DND-41 (cell line): ENCODE measurements at regions not wholly inside any gene's neighbourhood (a gene's known extent, or its start where the extent isn't known, plus 50 kb on each side); places are given as distances from the start of the nearest gene placed in this dataset.

Experiments used
- ATAC-seq: fragments of 200-7000 bp; cut with Tn5 transposase; 3 replicates; pipeline ENCODE4 v1.9.1; 2021; ENCODE audit warnings: low read depth; ENCODE audit not compliant: insufficient read depth
- DNase-seq: peaks from one replicate; pipeline ENCODE4 v3.0.0-alpha.2; 2020
- H2AFZ ChIP-seq: 2 replicates; pipeline ENCODE4 v1.6.0; 2012; ENCODE audit warnings: low read depth, low read length
- H3K27ac ChIP-seq: 2 replicates; pipeline ENCODE4 v1.5.1; 2012; ENCODE audit warnings: low read length, inconsistent platforms
- H3K27me3 ChIP-seq: fragments of 200-600 bp; sonication (generic); 2 replicates; pipeline ENCODE4 v1.6.0; 2012; ENCODE audit warnings: low read length, mild to moderate bottlenecking, inconsistent platforms; ENCODE audit not compliant: insufficient read depth, poor library complexity
- H3K36me3 ChIP-seq: 2 replicates; pipeline ENCODE4 v1.5.1; 2012; ENCODE audit warnings: low read length, inconsistent platforms; ENCODE audit not compliant: insufficient read depth
- H3K4me1 ChIP-seq: 2 replicates; pipeline ENCODE4 v1.5.1; 2012; ENCODE audit warnings: mild to moderate bottlenecking, low read length; ENCODE audit not compliant: insufficient read depth
- H3K4me2 ChIP-seq: 2 replicates; pipeline ENCODE4 v1.6.0; 2012; ENCODE audit warnings: mild to moderate bottlenecking, moderate library complexity, low read length, inconsistent platforms; ENCODE audit not compliant: insufficient read depth
- H3K4me3 ChIP-seq, 2 experiments: fragments of 200-600 bp in 1 of 2; shearing (Covaris generic) in 1 of 2; 2 replicates each; pipeline ENCODE4 v1.5.1; 2012 to 2016; ENCODE audit warnings: inconsistent platforms in 2 of 2, low read length in 2 of 2, mild to moderate bottlenecking in 2 of 2, low read depth in 1 of 2, moderate library complexity in 1 of 2
- H3K79me2 ChIP-seq: 2 replicates; pipeline ENCODE4 v1.6.0; 2012; ENCODE audit warnings: low read length, inconsistent platforms; ENCODE audit not compliant: insufficient read depth
- H3K9ac ChIP-seq: 2 replicates; pipeline ENCODE4 v1.6.0; 2012; ENCODE audit warnings: low read depth, mild to moderate bottlenecking, inconsistent platforms, low read length, moderate library complexity
- H3K9me3 ChIP-seq: 2 replicates; pipeline ENCODE4 v1.5.1; 2012; ENCODE audit warnings: low read length, moderate library complexity, mild to moderate bottlenecking, inconsistent platforms; ENCODE audit not compliant: insufficient read depth, severe bottlenecking
- H4K20me1 ChIP-seq: 2 replicates; pipeline ENCODE4 v1.6.0; 2012; ENCODE audit warnings: low read length; ENCODE audit not compliant: insufficient read depth
- CTCF ChIP-seq: IDR thresholded peaks from 2 replicates; pipeline ENCODE4 v1.5.1; 2012; ENCODE audit warnings: borderline replicate concordance, low read length, moderate library complexity, mild to moderate bottlenecking; ENCODE audit not compliant: poor library complexity, severe bottlenecking; ENCODE audit errors: extremely low read depth
- EZH2 ChIP-seq: IDR thresholded peaks from 3 replicates; pipeline ENCODE4 v1.6.1; 2012; ENCODE audit warnings: borderline replicate concordance, low read depth, mild to moderate bottlenecking, moderate library complexity, low read length, inconsistent platforms; ENCODE audit not compliant: severe bottlenecking

DNA sequence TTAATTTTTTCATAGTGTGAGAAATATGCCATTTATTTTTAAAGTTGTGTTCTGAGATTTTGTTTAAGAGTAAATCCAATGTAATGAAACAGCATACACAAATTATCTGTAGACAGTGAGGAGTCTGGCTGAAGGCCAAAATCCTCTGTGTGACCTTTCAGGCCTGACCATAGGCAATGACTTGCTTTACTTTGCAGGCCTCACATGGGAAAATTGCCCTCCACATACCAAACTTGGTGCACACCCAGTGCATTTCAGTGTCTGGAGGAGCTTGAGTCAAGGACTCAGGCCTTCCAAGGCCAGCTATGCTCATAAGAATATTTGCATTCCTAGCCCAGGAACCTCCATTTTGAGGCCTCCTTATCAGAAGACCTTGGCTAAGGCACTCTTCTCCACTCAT lies 430.1 kb downstream of the GABRG1 start:
- ATAC-seq (no peak), DNase-seq (no peak)
- TF ChIP-seq CTCF (no peak), EZH2 (no peak)
- Histone ChIP-seq H3K27ac (no peak overlapping the region), H4K20me1 (no peaks in the 10 kb centered on the region), H3K9ac (no peak overlapping the region), H3K9me3 (no peaks in the 10 kb centered on the region), H3K36me3 (no peaks in the 10 kb centered on the region), H3K79me2 (no peaks in the 10 kb centered on the region), H3K4me3 (no peak overlapping the region), H2AFZ (no peak overlapping the region), H3K4me1 (no peaks in the 10 kb centered on the region), H3K27me3 (no peaks in the 10 kb centered on the region), H3K4me2 (no peak overlapping the region)

DNA sequence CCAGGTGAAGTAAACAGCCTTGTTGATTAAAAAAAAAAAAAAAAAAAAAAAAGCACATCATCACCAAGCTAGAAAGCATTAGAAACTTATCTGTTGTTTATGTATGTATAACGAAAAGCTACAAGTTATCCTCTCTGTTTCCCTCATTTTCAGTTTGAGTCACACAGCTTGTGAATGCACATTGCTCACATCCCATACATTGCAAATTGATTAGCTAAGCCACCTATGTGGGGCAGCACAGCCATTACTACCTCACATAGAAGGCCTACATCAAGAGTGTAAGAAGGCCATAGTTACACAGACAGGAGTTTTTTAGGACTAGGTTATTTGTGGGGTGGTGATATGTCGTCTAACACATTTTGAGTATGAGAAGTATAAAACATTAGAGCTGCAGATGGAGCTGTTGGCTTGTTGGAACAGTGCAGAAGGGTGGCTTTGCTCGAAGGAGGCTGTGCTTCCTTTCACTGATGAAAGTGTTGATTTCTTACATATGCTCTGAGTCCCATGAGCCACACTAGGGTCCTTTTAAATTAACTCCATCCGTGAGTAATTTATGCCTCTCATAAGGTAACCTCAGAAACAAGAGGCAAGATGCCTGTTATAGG lies 431.6 kb downstream of the GABRG1 start:
- no peaks in the 10 kb centered on the region for H4K20me1 ChIP-seq
- ATAC-seq: no peak
- no peaks in the 10 kb centered on the region for H3K9me3 ChIP-seq
- no peak overlapping the region for H3K9ac ChIP-seq
- DNase-seq: no peak
- H3K27me3 ChIP-seq: no peaks in the 10 kb centered on the region
- no peak overlapping the region for H3K4me3 ChIP-seq
- no peak overlapping the region for H3K4me2 ChIP-seq
- no peaks in the 10 kb centered on the region for H3K79me2 ChIP-seq
- no peaks in the 10 kb centered on the region for H3K4me1 ChIP-seq
- H3K36me3 ChIP-seq: no peaks in the 10 kb centered on the region
- no peak overlapping the region for H2AFZ ChIP-seq
- no peak overlapping the region for H3K27ac ChIP-seq
- TF ChIP-seq EZH2 (no peak), CTCF (no peak)

DNA sequence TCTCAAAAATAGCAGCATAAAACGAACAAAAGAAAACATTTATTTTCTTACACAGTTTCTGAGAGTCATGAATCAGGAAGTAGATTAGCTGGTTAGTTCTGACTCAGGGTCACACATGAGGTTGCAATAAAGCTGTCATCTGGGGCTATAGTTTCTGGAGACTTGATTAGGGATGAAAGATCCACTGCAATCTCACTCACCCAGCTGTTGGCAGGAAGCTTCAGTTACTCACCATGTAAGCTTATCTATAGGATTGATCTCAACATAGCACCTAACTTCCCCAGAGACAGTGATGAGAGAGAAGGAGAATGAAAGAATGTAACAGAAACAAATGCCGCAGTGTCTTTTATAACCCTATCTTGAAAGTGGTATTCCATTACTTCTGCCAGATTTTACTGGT lies 435.5 kb downstream of the GABRG1 start:
- Histone ChIP-seq H3K9me3 (no peaks in the 10 kb centered on the region), H3K4me1 (no peaks in the 10 kb centered on the region), H3K79me2 (no peaks in the 10 kb centered on the region), H3K4me3 (no peak overlapping the region), H3K27ac (no peak overlapping the region), H3K36me3 (no peaks in the 10 kb centered on the region), H3K9ac (no peak overlapping the region), H4K20me1 (no peaks in the 10 kb centered on the region), H2AFZ (no peak overlapping the region), H3K27me3 (no peaks in the 10 kb centered on the region), H3K4me2 (no peak overlapping the region)
- ATAC-seq: no peak
- TF ChIP-seq EZH2 (no peak), CTCF (no peak)
- DNase-seq: no peak

- H3K79me2 ChIP-seq: no peaks in the 10 kb centered on the region
- no peaks in the 10 kb centered on the region for H3K36me3 ChIP-seq
- no peak overlapping the region for H3K4me2 ChIP-seq
- no peak overlapping the region for H2AFZ ChIP-seq
- DNase-seq (no peak), ATAC-seq (no peak)
- H3K9me3 ChIP-seq: no peaks in the 10 kb centered on the region
- H4K20me1 ChIP-seq: no peaks in the 10 kb centered on the region
- no peak overlapping the region for H3K27ac ChIP-seq
- no peaks in the 10 kb centered on the region for H3K4me1 ChIP-seq
- H3K27me3 ChIP-seq: no peaks in the 10 kb centered on the region
- H3K4me3 ChIP-seq: no peak overlapping the region
- no peak for TF ChIP-seq CTCF
- no peak for TF ChIP-seq EZH2
- no peak overlapping the region for H3K9ac ChIP-seq
Measured at GRCh38 chr4:45679411-45679810, 444.4 kb downstream of the GABRG1 start.
